Nephron progenitor cell (in vitro differentiated cells): ENCODE measurements at regions not wholly inside any gene's neighbourhood (a gene's known extent, or its start where the extent isn't known, plus 50 kb on each side); places are given as distances from the start of the nearest gene placed in this dataset.

Experiments
- DNase-seq: peaks from one replicate; pipeline ENCODE4 v3.0.0; 2021
- H3K27ac Mint-ChIP-seq: 2 replicates; pipeline ENCODE4 v1.8.0; 2021; ENCODE audit warnings: mild to moderate bottlenecking, moderate library complexity, mixed read lengths
- H3K27me3 Mint-ChIP-seq: 2 replicates; pipeline ENCODE4 v1.8.0; 2021; ENCODE audit warnings: mild to moderate bottlenecking, low read depth, mixed read lengths; ENCODE audit not compliant: poor library complexity
- H3K36me3 Mint-ChIP-seq: 2 replicates; pipeline ENCODE4 v1.8.0; 2021; ENCODE audit warnings: low read depth, mixed read lengths
- H3K4me1 Mint-ChIP-seq: 2 replicates; pipeline ENCODE4 v1.8.0; 2021; ENCODE audit warnings: mixed read lengths
- H3K4me3 Mint-ChIP-seq: 2 replicates; pipeline ENCODE4 v1.8.0; 2021; ENCODE audit warnings: mild to moderate bottlenecking, moderate library complexity, mixed read lengths
- H3K9me3 Mint-ChIP-seq: 2 replicates; pipeline ENCODE4 v1.8.0; 2021; ENCODE audit warnings: mild to moderate bottlenecking, moderate library complexity, mixed read lengths
- TF ChIP-seq, protein P1 (sequence below): fragments of 200-600 bp; sonication (generic); IDR thresholded peaks from 2 replicates; pipeline ENCODE4 v1.5.0; 2021; ENCODE audit warnings: antibody characterized with exemption

GRCh38 chr4:187840814-187841213 lies 154.8 kb upstream of the ZFP42 start:
- TF ChIP-seq, protein P1, sequence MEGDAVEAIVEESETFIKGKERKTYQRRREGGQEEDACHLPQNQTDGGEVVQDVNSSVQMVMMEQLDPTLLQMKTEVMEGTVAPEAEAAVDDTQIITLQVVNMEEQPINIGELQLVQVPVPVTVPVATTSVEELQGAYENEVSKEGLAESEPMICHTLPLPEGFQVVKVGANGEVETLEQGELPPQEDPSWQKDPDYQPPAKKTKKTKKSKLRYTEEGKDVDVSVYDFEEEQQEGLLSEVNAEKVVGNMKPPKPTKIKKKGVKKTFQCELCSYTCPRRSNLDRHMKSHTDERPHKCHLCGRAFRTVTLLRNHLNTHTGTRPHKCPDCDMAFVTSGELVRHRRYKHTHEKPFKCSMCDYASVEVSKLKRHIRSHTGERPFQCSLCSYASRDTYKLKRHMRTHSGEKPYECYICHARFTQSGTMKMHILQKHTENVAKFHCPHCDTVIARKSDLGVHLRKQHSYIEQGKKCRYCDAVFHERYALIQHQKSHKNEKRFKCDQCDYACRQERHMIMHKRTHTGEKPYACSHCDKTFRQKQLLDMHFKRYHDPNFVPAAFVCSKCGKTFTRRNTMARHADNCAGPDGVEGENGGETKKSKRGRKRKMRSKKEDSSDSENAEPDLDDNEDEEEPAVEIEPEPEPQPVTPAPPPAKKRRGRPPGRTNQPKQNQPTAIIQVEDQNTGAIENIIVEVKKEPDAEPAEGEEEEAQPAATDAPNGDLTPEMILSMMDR, result no peak
- DNase-seq, result no peak
- H3K36me3 Mint-ChIP-seq, result no peaks in the 10 kb centered on the region
- H3K9me3 Mint-ChIP-seq, result peaks cover 12% of the 10 kb centered on the region
- H3K27ac Mint-ChIP-seq, result no peak overlapping the region
- H3K4me1 Mint-ChIP-seq, result no peaks in the 10 kb centered on the region
- peaks cover 4% of the 10 kb centered on the region for H3K27me3 Mint-ChIP-seq
- no peak overlapping the region for H3K4me3 Mint-ChIP-seq

GRCh38 chr4:187849556-187850225 lies 145.9 kb upstream of the ZFP42 start:
- peaks cover 23% of the 10 kb centered on the region for H3K9me3 Mint-ChIP-seq
- TF ChIP-seq, protein P1, result no peak
- no peaks in the 10 kb centered on the region for H3K36me3 Mint-ChIP-seq
- H3K4me1 Mint-ChIP-seq, result peaks cover 5% of the 10 kb centered on the region
- H3K27me3 Mint-ChIP-seq, result no peaks in the 10 kb centered on the region
- no peak overlapping the region for H3K4me3 Mint-ChIP-seq
- H3K27ac Mint-ChIP-seq, result no peak overlapping the region
- no peak for DNase-seq

- Mint-ChIP-seq H3K9me3 (peaks cover 29% of the 10 kb centered on the region), H3K36me3 (no peaks in the 10 kb centered on the region), H3K27ac (no peak overlapping the region), H3K4me1 (no peaks in the 10 kb centered on the region), H3K4me3 (no peak overlapping the region), H3K27me3 (no peaks in the 10 kb centered on the region)
- TF ChIP-seq, protein P1, result no peak
- no peak for DNase-seq
Observed at GRCh38 chr4:187865914-187866313, 129.7 kb upstream of the ZFP42 start.

GRCh38 chr4:187883049-187883448 lies 112.5 kb upstream of the ZFP42 start:
- DNase-seq, result no peak
- H3K27ac Mint-ChIP-seq, result no peak overlapping the region

GRCh38 chr4:187883836-187884475 lies 111.6 kb upstream of the ZFP42 start:
- H3K4me1 Mint-ChIP-seq, result no peaks in the 10 kb centered on the region
- TF ChIP-seq, protein P1, result no peak
- peaks cover 6% of the 10 kb centered on the region for H3K9me3 Mint-ChIP-seq
- no peak overlapping the region for H3K27ac Mint-ChIP-seq
- H3K36me3 Mint-ChIP-seq, result no peaks in the 10 kb centered on the region
- peaks cover 3% of the 10 kb centered on the region for H3K27me3 Mint-ChIP-seq
- DNase-seq, result no peak
- H3K4me3 Mint-ChIP-seq, result no peak overlapping the region

More at GRCh38 chr4:187883049-187883448, 112.5 kb upstream of the ZFP42 start:
- H3K9me3 Mint-ChIP-seq, result peaks cover 6% of the 10 kb centered on the region
- H3K4me3 Mint-ChIP-seq, result no peak overlapping the region
- no peaks in the 10 kb centered on the region for H3K36me3 Mint-ChIP-seq
- TF ChIP-seq, protein P1, result no peak
- H3K27me3 Mint-ChIP-seq, result peaks cover 3% of the 10 kb centered on the region
- H3K4me1 Mint-ChIP-seq, result no peaks in the 10 kb centered on the region

DNA sequence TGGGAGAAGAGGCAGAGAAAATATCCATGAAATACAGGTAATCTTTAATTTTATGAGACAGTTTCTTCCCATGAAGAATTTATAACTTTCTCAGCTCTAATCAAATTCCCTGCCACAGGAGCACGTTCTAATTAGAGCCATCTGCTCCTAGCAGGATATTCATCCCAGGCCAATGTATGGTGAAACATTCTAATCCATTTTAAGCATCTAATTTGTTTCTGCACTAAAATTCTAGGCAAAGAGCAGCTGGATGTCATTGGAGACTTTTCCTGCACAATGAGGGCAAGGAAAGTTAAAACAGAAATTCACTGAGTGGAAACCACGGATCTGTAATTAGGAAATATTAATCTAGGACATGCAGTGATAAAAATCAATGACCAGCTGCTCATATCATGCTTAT lies 107.7 kb upstream of the ZFP42 start:
- H3K27ac Mint-ChIP-seq, result no peak overlapping the region
- no peaks in the 10 kb centered on the region for H3K36me3 Mint-ChIP-seq
- peaks cover 8% of the 10 kb centered on the region for H3K27me3 Mint-ChIP-seq
- TF ChIP-seq, protein P1, result no peak
- H3K9me3 Mint-ChIP-seq, result peaks cover 6% of the 10 kb centered on the region
- H3K4me3 Mint-ChIP-seq, result no peak overlapping the region
- no peaks in the 10 kb centered on the region for H3K4me1 Mint-ChIP-seq
- DNase-seq, result no peak
